Panc1 (cell line): ENCODE measurements at regions not wholly inside any gene's neighbourhood (a gene's known extent, or its start where the extent isn't known, plus 50 kb on each side); places are given as distances from the start of the nearest gene placed in this dataset.

ENCODE experiments used
- ATAC-seq: fragments of 200-7000 bp; cut with Tn5 transposase; 2 replicates; pipeline ENCODE4 v1.9.1; 2020; ENCODE audit warnings: mild to moderate bottlenecking, moderate library complexity
- BruUV-seq: library from RNA; stranded (reverse); fragments of 400-500 nt; replicated peaks from 2 replicates; lab custom pipeline; 2021; lab: Mats Ljungman, UMichigan
- CTCF ChIA-PET: fragments of 300-600 bp; sonication (Branson Sonifier 250); formaldehyde crosslinking; loops from one replicate; lab custom pipeline; 2022; ENCODE audit warnings: antibody characterized with exemption; lab: Charles Lee
- POLR2A ChIA-PET: fragments of 300-600 bp; sonication (Branson Sonifier 250); formaldehyde crosslinking; loops from one replicate; lab custom pipeline; 2022; ENCODE audit warnings: antibody characterized with exemption; lab: Charles Lee
- DNase-seq: peaks from one replicate; pipeline ENCODE4 v3.0.0-alpha.2; 2010; ENCODE audit warnings: low read depth, low spot score
- H3K27ac ChIP-seq: 2 replicates; pipeline ENCODE4 v1.5.1; 2011; ENCODE audit warnings: mild to moderate bottlenecking, low read length, inconsistent platforms
- H3K27me3 ChIP-seq: fragments of 200-500 bp; sonication (Bioruptor generic); 2 replicates; pipeline ENCODE4 v1.6.0; 2014; ENCODE audit warnings: low read length, inconsistent platforms; ENCODE audit not compliant: control insufficient read depth, insufficient read depth
- H3K36me3 ChIP-seq: fragments of 200-500 bp; sonication (Bioruptor generic); 2 replicates; pipeline ENCODE4 v1.5.1; 2014; ENCODE audit warnings: inconsistent platforms, mild to moderate bottlenecking, low read length, moderate library complexity; ENCODE audit not compliant: control insufficient read depth, insufficient read depth
- H3K4me1 ChIP-seq: 2 replicates; pipeline ENCODE4 v1.5.1; 2011; ENCODE audit warnings: inconsistent platforms, mild to moderate bottlenecking, low read length, moderate library complexity; ENCODE audit not compliant: control insufficient read depth, insufficient read depth
- H3K4me3 ChIP-seq, 2 experiments: 2 replicates each; pipeline ENCODE4 v1.5.1; 2011 to 2012; ENCODE audit warnings: low read depth in 2 of 2, low read length in 2 of 2, mild to moderate bottlenecking in 2 of 2, inconsistent platforms in 1 of 2, moderate library complexity in 1 of 2
- H3K9me3 ChIP-seq: fragments of 200-500 bp; sonication (Bioruptor generic); 2 replicates; pipeline ENCODE4 v1.5.1; 2014; ENCODE audit warnings: low read depth, mild to moderate bottlenecking, inconsistent platforms, low read length, moderate library complexity; ENCODE audit not compliant: control insufficient read depth, insufficient read depth
- CTCF ChIP-seq: fragments of 450-650 bp; IDR thresholded peaks from 2 replicates; pipeline ENCODE4 v1.5.1; 2017; ENCODE audit warnings: mild to moderate bottlenecking
- POLR2AphosphoS5 ChIP-seq: IDR thresholded peaks from 2 replicates; pipeline ENCODE4 v1.6.1; 2012; ENCODE audit warnings: mild to moderate bottlenecking, low read depth, low read length, moderate library complexity
- REST ChIP-seq, 2 experiments: IDR thresholded peaks; 2 replicates each; pipeline ENCODE4 v1.6.1; 2011 to 2012; ENCODE audit warnings: low read depth in 2 of 2, control low read depth in 1 of 2, low read length in 1 of 2, mild to moderate bottlenecking in 1 of 2, moderate library complexity in 1 of 2; ENCODE audit not compliant: insufficient read depth in 1 of 2
- TCF7L2 ChIP-seq: IDR thresholded peaks from 2 replicates; pipeline ENCODE4 v1.6.1; 2011; ENCODE audit warnings: mild to moderate bottlenecking, low read depth, low read length, inconsistent platforms
- in situ Hi-C: cut with HindIII; loops from 2 replicates; pipeline ENCODE4 v1.10.0; 2016; ENCODE audit warnings: low sequenced_read_pairs, low pct_unique_long_range_greater_than_20kb
- intact Hi-C: fragments of 100-400 bp; cut with micrococcal nuclease; formaldehyde crosslinking; loops from one replicate; pipeline ENCODE4 v1.10.0; 2022; ENCODE audit not compliant: unreplicated experiment

- CTCF ChIA-PET: no interaction called here
- no TSS peak for BruUV-seq
- DNase-seq: no peak
- H3K4me1 ChIP-seq: no peaks in the 10 kb centered on the region
- no peak for ATAC-seq
- POLR2A ChIA-PET: no interaction called here
- intact Hi-C loops (no loop called here), in situ Hi-C loops (no loop called here)
- no peak overlapping the region for H3K27ac ChIP-seq
- no peak overlapping the region for H3K4me3 ChIP-seq
- H3K27me3 ChIP-seq: no peaks in the 10 kb centered on the region
- H3K36me3 ChIP-seq: no peaks in the 10 kb centered on the region
- TF ChIP-seq TCF7L2 (no peak), CTCF (no peak), POLR2AphosphoS5 (no peak), REST (IDR thresholded peaks at IDR 0.05; ENCODE audit: insufficient read depth in 1 of 2, low read depth in 2 of 2, low read length in 1 of 2) (no peak)
- no peaks in the 10 kb centered on the region for H3K9me3 ChIP-seq
Observed at GRCh38 chr7:142540371-142540770, 208.9 kb upstream of the PRSS1 start.

GRCh38 chr7:142539901-142540300 is 209.4 kb upstream of the PRSS1 start:
- Histone ChIP-seq H3K4me3 (no peak overlapping the region), H3K27me3 (no peaks in the 10 kb centered on the region), H3K36me3 (no peaks in the 10 kb centered on the region), H3K27ac (no peak overlapping the region), H3K4me1 (no peaks in the 10 kb centered on the region), H3K9me3 (no peaks in the 10 kb centered on the region)
- DNase-seq (peak; percentile 90), ATAC-seq (peak; percentile 63)
- in situ Hi-C loops: no loop called here
- no TSS peak for BruUV-seq
- intact Hi-C loops: loop anchor here (5.0 to 10.0 kb wide), 3 partner anchors 47 to 275 kb away; no protein-coding TSS in a partner anchor
- ChIA-PET POLR2A (no interaction called here), CTCF (no interaction called here)
- TF ChIP-seq TCF7L2: no peak
- TF ChIP-seq CTCF: no peak
- TF ChIP-seq REST (IDR thresholded peaks at IDR 0.05; ENCODE audit: insufficient read depth in 1 of 2, low read depth in 2 of 2, low read length in 1 of 2): no peak
